K562 (cell line): ENCODE measurements at regions not wholly inside any gene's neighbourhood (a gene's known extent, or its start where the extent isn't known, plus 50 kb on each side); places are given as distances from the start of the nearest gene placed in this dataset.

ENCODE experiments used
- ATAC-seq: fragments of 200-7000 bp; cut with Tn5 transposase; 3 replicates; pipeline ENCODE4 v1.9.1; 2020; ENCODE audit warnings: moderate library complexity
- BruUV-seq: library from RNA; stranded (reverse); fragments of 400-500 nt; replicated peaks from 2 replicates; lab custom pipeline; 2021; lab: Mats Ljungman, UMichigan
- CTCF ChIA-PET: fragments of 300-600 bp; formaldehyde crosslinking; extraction: SDS; loops from one replicate; lab custom pipeline; 2021; ENCODE audit warnings: low intra/inter-chr PET ratio; lab: Yijun Ruan, JAX
- POLR2A ChIA-PET: fragments of 300-600, 350-650 bp; sonication (Branson Sonifier 250); formaldehyde crosslinking; extraction: SDS; loops from one replicate; lab custom pipeline; 2021; ENCODE audit warnings: antibody characterized with exemption, inconsistent platforms; lab: Yijun Ruan, JAX
- DNase-seq, 4 experiments: peaks; one replicate each; pipeline versions ENCODE4 v3.0.0 to v3.0.0-alpha.2; 2011 to 2018; ENCODE audit warnings: low spot score in 3 of 4, mixed read lengths in 3 of 4; ENCODE audit errors: extremely low read depth in 1 of 4
- FAIRE-seq: peaks from 2 replicates; lab custom pipeline; 2011; peaks lifted over from hg19 to GRCh38; lab: Jason Lieb, UNC
- H2AFZ ChIP-seq: 2 replicates; pipeline ENCODE4 v1.6.0; 2011; ENCODE audit warnings: low read depth, low read length, control low read depth, inconsistent platforms
- H3K27ac ChIP-seq: fragments of 200-600 bp; 3 replicates; pipeline ENCODE4 v1.8.0; 2011; ENCODE audit warnings: low read depth, mild to moderate bottlenecking, control low read depth, inconsistent platforms, low read length, moderate library complexity, mixed read lengths; ENCODE audit errors: extremely low read depth
- H3K27me3 ChIP-seq, 2 experiments: fragments of 300-600 bp in 1 of 2; 2 replicates in 1 of 2; 3 replicates in 1 of 2; pipeline versions ENCODE4 v1.6.0 to v1.8.0; 2011; ENCODE audit warnings: inconsistent platforms in 2 of 2, low read length in 2 of 2, mild to moderate bottlenecking in 1 of 2, mixed read lengths in 1 of 2, moderate library complexity in 1 of 2; ENCODE audit not compliant: control insufficient read depth in 2 of 2, insufficient read depth in 2 of 2
- H3K36me3 ChIP-seq: fragments of 300-600 bp; 3 replicates; pipeline ENCODE4 v1.8.0; 2011; ENCODE audit warnings: mild to moderate bottlenecking, low read length, inconsistent platforms; ENCODE audit not compliant: control insufficient read depth, insufficient read depth
- H3K4me1 ChIP-seq, 2 experiments: fragments of 200-600 bp in 1 of 2; replicated peaks in 1 of 2; 2 replicates in 1 of 2; 3 replicates in 1 of 2; pipeline versions ENCODE4 v1.5.1 to v1.8.0; 2011; ENCODE audit warnings: inconsistent platforms in 2 of 2, low read length in 2 of 2, mild to moderate bottlenecking in 1 of 2, mixed read lengths in 1 of 2, moderate library complexity in 1 of 2; ENCODE audit not compliant: control insufficient read depth in 2 of 2, insufficient read depth in 2 of 2
- H3K4me2 ChIP-seq: 2 replicates; pipeline ENCODE4 v1.6.1; 2011; ENCODE audit warnings: low read length, control low read depth, inconsistent platforms, mixed read lengths; ENCODE audit not compliant: insufficient read depth
- H3K4me3 ChIP-seq: fragments of 200-600 bp; sonication (generic), shearing (Covaris generic); 2 replicates; pipeline ENCODE4 v1.5.1; 2016; ENCODE audit warnings: control low read depth, inconsistent platforms
- H3K79me2 ChIP-seq: fragments of 200-600 bp; 3 replicates; pipeline ENCODE4 v1.8.0; 2011; ENCODE audit warnings: low read length, inconsistent platforms; ENCODE audit not compliant: control insufficient read depth, insufficient read depth
- H3K9ac ChIP-seq, 2 experiments: 2 replicates each; pipeline versions ENCODE4 v1.6.0 to v1.6.1; 2011; ENCODE audit warnings: low read depth in 2 of 2, low read length in 2 of 2, control low read depth in 1 of 2, inconsistent platforms in 1 of 2, mild to moderate bottlenecking in 1 of 2, mixed read lengths in 1 of 2; ENCODE audit not compliant: insufficient read depth in 1 of 2
- H3K9me1 ChIP-seq: one replicate; pipeline ENCODE4 v1.6.0; 2011; ENCODE audit warnings: inconsistent platforms, mild to moderate bottlenecking, low read length, moderate library complexity; ENCODE audit not compliant: control insufficient read depth, insufficient read depth
- H3K9me3 ChIP-seq: replicated peaks from 2 replicates; pipeline ENCODE4 v1.5.1; 2011; ENCODE audit warnings: low read depth, low read length, inconsistent platforms; ENCODE audit not compliant: control insufficient read depth, insufficient read depth
- H4K20me1 ChIP-seq: replicated peaks from 2 replicates; pipeline ENCODE4 v1.6.1; 2011; ENCODE audit warnings: low read length, inconsistent platforms, mixed read lengths; ENCODE audit not compliant: control insufficient read depth, insufficient read depth
- ARHGAP35 ChIP-seq: fragments of 450-650 bp; IDR thresholded peaks from 2 replicates; pipeline ENCODE4 v1.6.1; 2018; ENCODE audit not compliant: partially characterized antibody
- FOXK1 ChIP-seq: sonication (generic); formaldehyde crosslinking; IDR thresholded peaks from 2 replicates; pipeline ENCODE4 v1.8.0; 2022; ENCODE audit warnings: missing genetic modification reagents, mild to moderate bottlenecking, borderline replicate concordance
- GTF3C2 ChIP-seq: IDR thresholded peaks from 3 replicates; pipeline ENCODE4 v1.6.1; 2011; ENCODE audit warnings: borderline replicate concordance, mild to moderate bottlenecking, moderate library complexity; ENCODE audit not compliant: insufficient read length; ENCODE audit errors: extremely low read depth
- LARP7 ChIP-seq: fragments of 450-650 bp; IDR thresholded peaks from 2 replicates; pipeline ENCODE4 v1.6.1; 2016
- NR2C1 ChIP-seq, 2 experiments: fragments of 450-650 bp; IDR thresholded peaks; 2 replicates each; pipeline ENCODE4 v1.6.1; 2017; ENCODE audit warnings: mild to moderate bottlenecking in 2 of 2, antibody characterized with exemption in 1 of 2, inconsistent platforms in 1 of 2, missing compliant biosample characterization in 1 of 2, missing genetic modification characterization in 1 of 2
- POLR2AphosphoS2 ChIP-seq: IDR thresholded peaks from 2 replicates; pipeline ENCODE4 v1.6.1; 2012; ENCODE audit warnings: low read length, improper control_type of control experiment
- RFX1 ChIP-seq: fragments of 450-650 bp; IDR thresholded peaks from 2 replicates; pipeline ENCODE4 v1.6.1; 2016; ENCODE audit warnings: mild to moderate bottlenecking, moderate library complexity
- SAFB ChIP-seq: fragments of 200-400 bp; formaldehyde crosslinking; IDR thresholded peaks from 2 replicates; pipeline ENCODE4 v1.6.1; 2017; ENCODE audit warnings: low read depth, low read length, borderline replicate concordance
- SMAD2 ChIP-seq: fragments of 150-350 bp; IDR thresholded peaks from 2 replicates; pipeline ENCODE4 v1.6.1; 2014; ENCODE audit warnings: low read depth, mild to moderate bottlenecking, low read length
- SOX6 ChIP-seq: fragments of 450-650 bp; IDR thresholded peaks from 2 replicates; pipeline ENCODE4 v1.6.1; 2014; ENCODE audit warnings: mild to moderate bottlenecking
- TCF3 ChIP-seq: sonication (generic); formaldehyde crosslinking; IDR thresholded peaks from 2 replicates; pipeline ENCODE4 v1.4.0; 2020; ENCODE audit warnings: mild to moderate bottlenecking, missing genetic modification reagents
- TSC22D4 ChIP-seq: fragments of 450-650 bp; IDR thresholded peaks from 2 replicates; pipeline ENCODE4 v1.6.1; 2016; ENCODE audit warnings: missing genetic modification characterization, missing biosample characterization, control low read depth
- ZBTB7A ChIP-seq: IDR thresholded peaks from 2 replicates; pipeline ENCODE4 v1.6.1; 2011; ENCODE audit warnings: low read depth, mild to moderate bottlenecking, low read length, moderate library complexity, borderline replicate concordance; ENCODE audit not compliant: control insufficient read depth
- ZSCAN29 ChIP-seq: fragments of 450-650 bp; IDR thresholded peaks from 2 replicates; pipeline ENCODE4 v1.6.1; 2017
- WGBS: fragments of 100-300 bp; shearing (Covaris generic); methylation state at CpG from one replicate; pipeline ENCODE4 v1.1.6; 2016; ENCODE audit warnings: low coverage, mixed read lengths; ENCODE audit not compliant: insufficient coverage; ENCODE audit errors: missing lambda C conversion rate; 5-methylcytosine and 5-hydroxymethylcytosine counted together
- in situ Hi-C: fragments of 300-500 bp; cut with MboI; formaldehyde crosslinking; loops from 4 replicates; pipeline ENCODE4 v1.15.0; 2018; ENCODE audit warnings: inconsistent platforms, mixed read lengths
- intact Hi-C: fragments of 100-400 bp; cut with micrococcal nuclease; formaldehyde crosslinking; loops from 2 replicates; pipeline ENCODE4 v1.14.2; 2022

- H3K27ac ChIP-seq: no peak overlapping the region
- H3K9me3 ChIP-seq: peaks cover 3% of the 10 kb centered on the region; the same call in 1 of the 2 replicates
- FAIRE-seq (no peak), ATAC-seq (no peak), DNase-seq (no peak)
- ChIA-PET CTCF (no interaction called here), POLR2A (interaction anchor here (0.6 kb wide), 1 partner anchor 929 kb away, joined by 3 read pairs; no protein-coding TSS in a partner anchor)
- H3K27me3 ChIP-seq: no peaks in the 10 kb centered on the region
- H3K36me3 ChIP-seq: peaks cover 6% of the 10 kb centered on the region; the same call in 1 of the 3 replicates
- TF ChIP-seq TCF3 (CRISPR knock-in tag) (no peak), SOX6 (no peak), ARHGAP35 (no peak), RFX1 (no peak), GTF3C2 (no peak), ZSCAN29 (no peak), SMAD2 (no peak), SAFB (no peak), FOXK1 (CRISPR knock-in tag) (no peak), TSC22D4 (tag) (no peak), LARP7 (no peak), ZBTB7A (no peak), NR2C1 (IDR thresholded peaks at IDR 0.05) (no peak), NR2C1 (tag; IDR thresholded peaks at IDR 0.05) (no peak), POLR2AphosphoS2 (no peak)
- H3K4me2 ChIP-seq: no peak overlapping the region
- in situ Hi-C loops (no loop called here), intact Hi-C loops (no loop called here)
- H3K9ac ChIP-seq: no peak overlapping the region
- H4K20me1 ChIP-seq: no peaks in the 10 kb centered on the region
- 64% methylated on average over 11 of the region's 13 CpGs for WGBS
- no peak overlapping the region for H2AFZ ChIP-seq
- no peaks in the 10 kb centered on the region for H3K9me1 ChIP-seq
- BruUV-seq: no TSS peak
- H3K4me3 ChIP-seq: no peak overlapping the region
- no peaks in the 10 kb centered on the region for H3K79me2 ChIP-seq
- peaks cover 0 to 20% of the 10 kb centered on the region in 2 experiments; a peak in 3 of 5 replicates for H3K4me1 ChIP-seq
Measured at GRCh38 chr11:69370984-69371709, 77.2 kb downstream of the MYEOV start.
